ENCODE measurements at regions not wholly inside any gene's neighbourhood (a gene's known extent, or its start where the extent isn't known, plus 50 kb on each side); places are given as distances from the start of the nearest gene placed in this dataset.
"Not testable (repeated sequence)": the region's sequence is repeated elsewhere in the genome, so short reads cannot be mapped to it uniquely, and the experiment has no call there.

GRCh38 chr14:105982664-105983063 lies 456.3 kb downstream of the TMEM121 start:
- TF ChIP-seq EZH2 (IDR thresholded peaks at IDR 0.05; ENCODE audit: insufficient read depth, poor library complexity, severe bottlenecking) (no peak), EZH2phosphoT487 (IDR thresholded peaks at IDR 0.05; ENCODE audit: insufficient read depth, low read depth) (no peak)
- Histone ChIP-seq H3K9ac (no peak overlapping the region), H3K9me2 (ENCODE audit: insufficient read depth) (no peaks in the 10 kb centered on the region), H3K27ac (no peak overlapping the region), H3K79me2 (ENCODE audit: insufficient read depth) (no peaks in the 10 kb centered on the region), H3F3A (ENCODE audit: insufficient read depth) (no peaks in the 10 kb centered on the region), H3K27me3 (replicated peaks; ENCODE audit: insufficient read depth) (no peaks in the 10 kb centered on the region), H3K4me2 (ENCODE audit: unreplicated experiment) (no peak overlapping the region), H3K4me1 (ENCODE audit: insufficient read depth) (no peaks in the 10 kb centered on the region), H3K9me3 (ENCODE audit: low read depth) (no peaks in the 10 kb centered on the region), H3K36me3 (ENCODE audit: low read depth) (no peaks in the 10 kb centered on the region), H2AFZ (no peak overlapping the region), H4K20me1 (ENCODE audit: insufficient read depth) (no peaks in the 10 kb centered on the region), H3K4me3 (no peak overlapping the region)
- 28 to 53% methylated on average over 8 of the region's 8 CpGs for WGBS, 2 experiments (ENCODE audit: low coverage in 1 of 2, low lambda C conversion rate in 2 of 2, missing lambda C conversion rate in 2 of 2)
- in situ Hi-C loops (cut with MboI): no loop called here
- DNase-seq: no peak

- WGBS, 2 experiments (ENCODE audit: low coverage in 1 of 2, low lambda C conversion rate in 2 of 2, missing lambda C conversion rate in 2 of 2): 9 to 15% methylated on average over 2 of the region's 2 CpGs
- H3K9ac ChIP-seq: no peak overlapping the region
- no peak overlapping the region for H3K4me2 ChIP-seq (ENCODE audit: unreplicated experiment)
- TF ChIP-seq EZH2 (IDR thresholded peaks at IDR 0.05; ENCODE audit: insufficient read depth, poor library complexity, severe bottlenecking) (no peak), EZH2phosphoT487 (IDR thresholded peaks at IDR 0.05; ENCODE audit: insufficient read depth, low read depth) (no peak)
- no peaks in the 10 kb centered on the region for H3K9me3 ChIP-seq (ENCODE audit: low read depth)
- no peaks in the 10 kb centered on the region for H3K27me3 ChIP-seq (replicated peaks; ENCODE audit: insufficient read depth)
- DNase-seq: no peak
- in situ Hi-C loops (cut with MboI): no loop called here
- H3K36me3 ChIP-seq (ENCODE audit: low read depth): no peaks in the 10 kb centered on the region
- no peaks in the 10 kb centered on the region for H3F3A ChIP-seq (ENCODE audit: insufficient read depth)
- no peaks in the 10 kb centered on the region for H3K79me2 ChIP-seq (ENCODE audit: insufficient read depth)
- H3K4me1 ChIP-seq (ENCODE audit: insufficient read depth): no peaks in the 10 kb centered on the region
- H3K4me3 ChIP-seq: no peak overlapping the region
- H3K9me2 ChIP-seq (ENCODE audit: insufficient read depth): no peaks in the 10 kb centered on the region
- H3K27ac ChIP-seq: no peak overlapping the region
- H2AFZ ChIP-seq: no peak overlapping the region
- H4K20me1 ChIP-seq (ENCODE audit: insufficient read depth): no peaks in the 10 kb centered on the region
These were observed 460.5 kb downstream of the TMEM121 start for GRCh38 chr14:105986894-105987284.

DNA sequence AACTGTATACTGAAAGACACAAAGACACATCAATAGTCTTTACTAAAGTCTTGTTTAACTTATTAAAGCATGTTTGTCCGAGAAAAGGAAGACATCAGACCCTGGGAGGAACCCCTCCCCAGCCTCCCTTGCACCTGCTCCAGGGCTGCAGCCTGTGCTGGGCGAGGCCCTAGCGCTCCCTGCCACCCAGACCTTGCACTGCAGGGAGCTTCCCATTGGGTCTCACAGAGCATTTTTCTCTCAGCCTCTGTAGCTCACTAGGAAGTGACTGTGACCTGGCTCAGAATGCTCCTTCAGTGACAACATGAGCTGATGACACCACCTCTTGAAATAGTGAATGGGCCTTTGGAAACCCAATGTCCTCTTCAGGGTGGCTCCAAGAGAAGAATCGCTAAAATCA lies 461.2 kb downstream of the TMEM121 start:
- no peak for DNase-seq
- Histone ChIP-seq H3K4me1 (ENCODE audit: insufficient read depth) (no peaks in the 10 kb centered on the region), H3K27ac (no peak overlapping the region), H3K9ac (no peak overlapping the region), H3K9me3 (ENCODE audit: low read depth) (no peaks in the 10 kb centered on the region), H3K36me3 (ENCODE audit: low read depth) (no peaks in the 10 kb centered on the region), H3K4me2 (ENCODE audit: unreplicated experiment) (no peak overlapping the region), H3K79me2 (ENCODE audit: insufficient read depth) (no peaks in the 10 kb centered on the region), H3K4me3 (no peak overlapping the region), H3K9me2 (ENCODE audit: insufficient read depth) (no peaks in the 10 kb centered on the region), H3F3A (ENCODE audit: insufficient read depth) (no peaks in the 10 kb centered on the region), H4K20me1 (ENCODE audit: insufficient read depth) (no peaks in the 10 kb centered on the region), H2AFZ (no peak overlapping the region), H3K27me3 (replicated peaks; ENCODE audit: insufficient read depth) (no peaks in the 10 kb centered on the region)
- no peak for TF ChIP-seq EZH2 (IDR thresholded peaks at IDR 0.05; ENCODE audit: insufficient read depth, poor library complexity, severe bottlenecking)
- TF ChIP-seq EZH2phosphoT487 (IDR thresholded peaks at IDR 0.05; ENCODE audit: insufficient read depth, low read depth): no peak
- WGBS, 2 experiments (ENCODE audit: low coverage in 1 of 2, low lambda C conversion rate in 2 of 2, missing lambda C conversion rate in 2 of 2): 17 to 22% methylated on average over 4 of the region's 4 CpGs
- in situ Hi-C loops (cut with MboI): no loop called here

GRCh38 chr14:105989566-105990302 lies 463.4 kb downstream of the TMEM121 start:
- H3K9me3 ChIP-seq (ENCODE audit: low read depth): no peaks in the 10 kb centered on the region
- no peaks in the 10 kb centered on the region for H3K36me3 ChIP-seq (ENCODE audit: low read depth)
- H2AFZ ChIP-seq: no peak overlapping the region
- 28 to 30% methylated on average over 2 of the region's 2 CpGs for WGBS, 2 experiments (ENCODE audit: low coverage in 1 of 2, low lambda C conversion rate in 2 of 2, missing lambda C conversion rate in 2 of 2)
- no peaks in the 10 kb centered on the region for H3K4me1 ChIP-seq (ENCODE audit: insufficient read depth)
- no peak overlapping the region for H3K27ac ChIP-seq
- DNase-seq: no peak
- H3K4me3 ChIP-seq: no peak overlapping the region
- H3K4me2 ChIP-seq (ENCODE audit: unreplicated experiment): no peak overlapping the region
- H4K20me1 ChIP-seq (ENCODE audit: insufficient read depth): no peaks in the 10 kb centered on the region
- no peaks in the 10 kb centered on the region for H3F3A ChIP-seq (ENCODE audit: insufficient read depth)
- H3K9me2 ChIP-seq (ENCODE audit: insufficient read depth): no peaks in the 10 kb centered on the region
- no peaks in the 10 kb centered on the region for H3K79me2 ChIP-seq (ENCODE audit: insufficient read depth)
- H3K9ac ChIP-seq: no peak overlapping the region
- no peaks in the 10 kb centered on the region for H3K27me3 ChIP-seq (replicated peaks; ENCODE audit: insufficient read depth)
- TF ChIP-seq EZH2phosphoT487 (IDR thresholded peaks at IDR 0.05; ENCODE audit: insufficient read depth, low read depth) (no peak), EZH2 (IDR thresholded peaks at IDR 0.05; ENCODE audit: insufficient read depth, poor library complexity, severe bottlenecking) (no peak)
- in situ Hi-C loops (cut with MboI): no loop called here

- H3K27ac ChIP-seq; H2AFZ ChIP-seq; in situ Hi-C loops (cut with MboI); DNase-seq; H3K27me3 ChIP-seq (replicated peaks; ENCODE audit: insufficient read depth); H3K9me3 ChIP-seq (ENCODE audit: low read depth); H3K36me3 ChIP-seq (ENCODE audit: low read depth); H3K4me3 ChIP-seq; H3K9ac ChIP-seq; H3K9me2 ChIP-seq (ENCODE audit: insufficient read depth); H3K4me2 ChIP-seq (ENCODE audit: unreplicated experiment); H4K20me1 ChIP-seq (ENCODE audit: insufficient read depth); H3K79me2 ChIP-seq (ENCODE audit: insufficient read depth); H3K4me1 ChIP-seq (ENCODE audit: insufficient read depth); H3F3A ChIP-seq (ENCODE audit: insufficient read depth): not testable (repeated sequence)
- 0 to 1% methylated on average over 5 of the region's 5 CpGs for WGBS, 2 experiments (ENCODE audit: low coverage in 1 of 2, low lambda C conversion rate in 2 of 2, missing lambda C conversion rate in 2 of 2)
These were observed 465.3 kb downstream of the TMEM121 start for GRCh38 chr14:105991677-105992076.
